Tibial nerve (tissue), 3 donors: ENCODE measurements at regions not wholly inside any gene's neighbourhood (a gene's known extent, or its start where the extent isn't known, plus 50 kb on each side); places are given as distances from the start of the nearest gene placed in this dataset.

Experiments
- EP300 ChIP-seq, 2 donors: sonication (generic); formaldehyde crosslinking; IDR thresholded peaks; one replicate each; pipeline ENCODE4 v1.6.1; 2017; ENCODE audit warnings: antibody characterized with exemption in 2 of 2, mild to moderate bottlenecking in 1 of 2
- POLR2A ChIP-seq, 2 donors: fragments of 450-650 bp; IDR thresholded peaks; one replicate each; pipeline ENCODE4 v1.6.1; 2017; ENCODE audit warnings: antibody characterized with exemption in 2 of 2, mild to moderate bottlenecking in 2 of 2, moderate library complexity in 2 of 2

DNA sequence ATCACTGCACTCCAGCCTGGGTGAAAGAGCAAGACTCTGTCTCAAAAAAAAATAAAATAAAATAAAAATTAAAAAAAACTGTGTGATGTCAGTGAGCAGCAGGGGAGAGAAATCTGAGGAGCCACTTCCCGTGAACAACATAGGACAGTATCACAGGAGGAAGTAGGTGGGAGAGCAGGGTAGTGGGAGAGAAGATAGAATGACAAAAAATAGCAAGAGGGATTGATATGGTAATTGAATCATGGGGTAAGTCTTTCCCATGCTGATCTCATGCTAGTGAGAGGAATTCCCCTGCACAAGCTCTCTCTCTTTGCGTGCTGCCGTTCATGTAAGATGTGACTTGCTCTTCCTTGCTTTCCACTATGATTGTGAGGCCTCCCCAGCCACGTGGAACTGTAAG lies 81.6 kb upstream of the PBX1 start:
- no peak for TF ChIP-seq EP300 (IDR thresholded peaks at IDR 0.05)
- no peak for TF ChIP-seq POLR2A (IDR thresholded peaks at IDR 0.05)
